Stimulated activated CD4-positive, alpha-beta T cell treated with anti-CD3 and anti-CD28 coated beads, TNF-alpha, amount 100 ng/mL, for 4 hours (primary cell): ENCODE measurements at regions not wholly inside any gene's neighbourhood (a gene's known extent, or its start where the extent isn't known, plus 50 kb on each side); places are given as distances from the start of the nearest gene placed in this dataset.

ENCODE experiments used
- DNase-seq, 3 experiments: peaks; one replicate each; pipeline ENCODE4 v3.0.0-alpha.2; 2020; ENCODE audit warnings: low read depth in 3 of 3

- no peak for DNase-seq
Observed at GRCh38 chr1:219476716-219477115, 136.2 kb downstream of the ZC3H11B start.

- DNase-seq, result no peak
Observed at GRCh38 chr1:219476116-219476515, 136.8 kb downstream of the ZC3H11B start.

- no peak for DNase-seq
Observed at GRCh38 chr1:219472596-219472995, 140.3 kb downstream of the ZC3H11B start.

GRCh38 chr1:219467524-219467923, 145.4 kb downstream of the ZC3H11B start:
- DNase-seq, result no peak

- no peak for DNase-seq
Observed at GRCh38 chr1:219466766-219467165, 146.1 kb downstream of the ZC3H11B start.

GRCh38 chr1:219465212-219466093, 147.5 kb downstream of the ZC3H11B start:
- no peak for DNase-seq

- no peak for DNase-seq
Observed at GRCh38 chr1:219463636-219464035, 149.3 kb downstream of the ZC3H11B start.

GRCh38 chr1:219461981-219462400, 150.9 kb downstream of the ZC3H11B start:
- DNase-seq, result no peak

- DNase-seq, result no peak
Observed at GRCh38 chr1:219460896-219461815, 151.7 kb downstream of the ZC3H11B start.

- no peak for DNase-seq
Observed at GRCh38 chr1:219460081-219460895, 152.6 kb downstream of the ZC3H11B start.

- no peak for DNase-seq
Observed at GRCh38 chr1:219459351-219460080, 153.4 kb downstream of the ZC3H11B start.

GRCh38 chr1:219446288-219446687, 166.6 kb downstream of the ZC3H11B start:
- no peak for DNase-seq

GRCh38 chr1:219445864-219446263, 167.0 kb downstream of the ZC3H11B start:
- no peak for DNase-seq

GRCh38 chr1:219444474-219444873, 168.4 kb downstream of the ZC3H11B start:
- DNase-seq, result no peak

- no peak for DNase-seq
Observed at GRCh38 chr1:219443763-219444162, 169.1 kb downstream of the ZC3H11B start.

- no peak for DNase-seq
Observed at GRCh38 chr1:219442611-219443061, 170.3 kb downstream of the ZC3H11B start.

- DNase-seq, result no peak
Observed at GRCh38 chr1:219441884-219442283, 171.0 kb downstream of the ZC3H11B start.

- DNase-seq, result no peak
Observed at GRCh38 chr1:219439376-219439775, 173.5 kb downstream of the ZC3H11B start.

GRCh38 chr1:219438386-219438785, 174.5 kb downstream of the ZC3H11B start:
- no peak for DNase-seq

- DNase-seq, result no peak
Observed at GRCh38 chr1:219434923-219435297, 178.0 kb downstream of the ZC3H11B start.
